Fibroblast of lung (primary cell): ENCODE measurements at regions not wholly inside any gene's neighbourhood (a gene's known extent, or its start where the extent isn't known, plus 50 kb on each side); places are given as distances from the start of the nearest gene placed in this dataset.

Experiments
- EZH2 ChIP-seq: IDR thresholded peaks from 2 replicates; pipeline ENCODE4 v1.5.1; 2012; ENCODE audit warnings: low read length, control low read depth, mild to moderate bottlenecking; ENCODE audit errors: missing control alignments
- TF ChIP-seq, protein P1 (sequence below), 2 donors: IDR thresholded peaks in 1 of 2; conservative IDR thresholded peaks in 1 of 2; 1 replicate in 1 of 2; 2 replicates in 1 of 2; pipeline ENCODE4 v1.5.1; 2011 to 2012; ENCODE audit warnings: low read length in 2 of 2, control low read depth in 1 of 2, inconsistent platforms in 1 of 2, low read depth in 1 of 2, mild to moderate bottlenecking in 1 of 2

GRCh38 chr4:63221477-63221876 lies 1187.8 kb downstream of the TECRL start:
- TF ChIP-seq, protein P1, sequence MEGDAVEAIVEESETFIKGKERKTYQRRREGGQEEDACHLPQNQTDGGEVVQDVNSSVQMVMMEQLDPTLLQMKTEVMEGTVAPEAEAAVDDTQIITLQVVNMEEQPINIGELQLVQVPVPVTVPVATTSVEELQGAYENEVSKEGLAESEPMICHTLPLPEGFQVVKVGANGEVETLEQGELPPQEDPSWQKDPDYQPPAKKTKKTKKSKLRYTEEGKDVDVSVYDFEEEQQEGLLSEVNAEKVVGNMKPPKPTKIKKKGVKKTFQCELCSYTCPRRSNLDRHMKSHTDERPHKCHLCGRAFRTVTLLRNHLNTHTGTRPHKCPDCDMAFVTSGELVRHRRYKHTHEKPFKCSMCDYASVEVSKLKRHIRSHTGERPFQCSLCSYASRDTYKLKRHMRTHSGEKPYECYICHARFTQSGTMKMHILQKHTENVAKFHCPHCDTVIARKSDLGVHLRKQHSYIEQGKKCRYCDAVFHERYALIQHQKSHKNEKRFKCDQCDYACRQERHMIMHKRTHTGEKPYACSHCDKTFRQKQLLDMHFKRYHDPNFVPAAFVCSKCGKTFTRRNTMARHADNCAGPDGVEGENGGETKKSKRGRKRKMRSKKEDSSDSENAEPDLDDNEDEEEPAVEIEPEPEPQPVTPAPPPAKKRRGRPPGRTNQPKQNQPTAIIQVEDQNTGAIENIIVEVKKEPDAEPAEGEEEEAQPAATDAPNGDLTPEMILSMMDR (conservative IDR thresholded peaks at IDR 0.05 in 1 of 2, IDR thresholded peaks at IDR 0.05 in 1 of 2; ENCODE audit: low read depth in 1 of 2, low read length in 2 of 2) = no peak
- no peak for TF ChIP-seq EZH2
